Progenitor cell of endocrine pancreas (in vitro differentiated cells): ENCODE measurements at regions not wholly inside any gene's neighbourhood (a gene's known extent, or its start where the extent isn't known, plus 50 kb on each side); places are given as distances from the start of the nearest gene placed in this dataset.

Experiments used
- DNase-seq: peaks from one replicate; pipeline ENCODE4 v3.0.0; 2021; ENCODE audit warnings: low spot score; ENCODE audit not compliant: unreplicated experiment
- H3K27ac Mint-ChIP-seq: 2 replicates; pipeline ENCODE4 v1.8.0; 2021; ENCODE audit warnings: mild to moderate bottlenecking, moderate library complexity, mixed read lengths
- H3K27me3 Mint-ChIP-seq: 2 replicates; pipeline ENCODE4 v1.8.0; 2021; ENCODE audit warnings: mixed read lengths
- H3K36me3 Mint-ChIP-seq: 2 replicates; pipeline ENCODE4 v1.8.0; 2022; ENCODE audit warnings: mixed read lengths; ENCODE audit not compliant: insufficient read depth
- H3K4me1 Mint-ChIP-seq: 2 replicates; pipeline ENCODE4 v1.8.0; 2021; ENCODE audit warnings: low read depth, mixed read lengths
- H3K4me3 Mint-ChIP-seq: 2 replicates; pipeline ENCODE4 v1.8.0; 2021; ENCODE audit warnings: low read depth, mild to moderate bottlenecking, moderate library complexity, mixed read lengths
- H3K9me3 Mint-ChIP-seq: 2 replicates; pipeline ENCODE4 v1.8.0; 2021; ENCODE audit warnings: low read depth, mixed read lengths
- CTCF ChIP-seq: fragments of 200-600 bp; sonication (generic); IDR thresholded peaks from one replicate; pipeline ENCODE4 v1.5.0; 2021; ENCODE audit warnings: antibody characterized with exemption, mild to moderate bottlenecking; ENCODE audit not compliant: unreplicated experiment

- Mint-ChIP-seq H3K27ac (no peak overlapping the region), H3K36me3 (no peaks in the 10 kb centered on the region), H3K4me1 (peaks cover 23% of the 10 kb centered on the region), H3K9me3 (no peaks in the 10 kb centered on the region), H3K4me3 (no peak overlapping the region), H3K27me3 (peaks cover 47% of the 10 kb centered on the region)
- no peak for TF ChIP-seq CTCF
- no peak for DNase-seq
Observed at GRCh38 chr5:174622067-174622466, 102.3 kb upstream of the MSX2 start.

DNA sequence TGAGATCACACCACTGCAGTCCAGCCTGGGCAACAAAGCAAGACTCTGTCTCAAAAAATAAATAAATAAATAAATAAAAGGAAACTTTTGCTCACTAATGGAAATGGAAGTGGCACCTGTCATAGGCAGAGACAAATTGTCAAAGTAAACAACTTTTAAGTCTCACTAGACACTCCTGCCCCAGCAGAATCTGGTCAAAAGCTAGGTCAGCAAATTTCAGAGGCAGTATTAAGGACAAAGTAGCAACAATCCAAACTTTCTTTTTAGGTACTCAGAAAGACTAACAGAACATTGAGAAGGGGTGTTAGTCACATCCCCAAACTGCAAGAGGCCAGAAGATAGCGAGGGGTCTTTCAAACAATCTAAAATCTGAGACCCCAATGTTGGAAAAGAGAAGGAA lies 101.4 kb upstream of the MSX2 start:
- no peak for TF ChIP-seq CTCF
- DNase-seq: no peak
- Mint-ChIP-seq H3K27ac (no peak overlapping the region), H3K4me3 (no peak overlapping the region), H3K36me3 (no peaks in the 10 kb centered on the region), H3K27me3 (peaks cover 53% of the 10 kb centered on the region), H3K9me3 (no peaks in the 10 kb centered on the region), H3K4me1 (peaks cover 23% of the 10 kb centered on the region)

DNA sequence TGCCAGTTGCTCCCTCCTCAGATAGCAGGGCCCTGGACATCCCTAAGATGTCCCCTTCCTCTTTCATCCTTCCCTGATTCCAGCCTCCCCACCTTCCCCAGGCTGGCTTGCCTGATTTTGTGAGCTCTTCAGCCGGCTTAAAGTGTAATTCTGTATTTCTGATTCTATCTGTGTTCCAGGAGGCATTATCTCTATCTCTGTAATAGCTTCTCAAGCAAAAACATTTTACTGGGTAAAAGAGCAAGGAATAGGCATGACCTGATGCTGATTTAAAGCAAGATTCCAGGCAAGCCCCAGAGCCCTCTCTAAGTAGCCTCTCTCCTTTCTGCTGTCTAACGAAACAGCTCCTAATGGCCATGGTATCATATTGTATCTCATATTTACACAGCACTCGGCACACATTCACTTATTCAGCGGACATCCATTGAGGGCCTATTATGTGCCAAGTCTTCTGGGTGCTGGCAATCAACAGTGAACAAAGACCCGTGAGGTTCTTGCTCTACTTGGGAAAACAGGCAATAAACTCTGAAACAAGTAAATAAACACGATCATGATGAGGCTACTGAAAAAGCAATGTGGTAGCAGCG lies 100.9 kb upstream of the MSX2 start:
- Mint-ChIP-seq H3K4me3 (no peak overlapping the region), H3K4me1 (peaks cover 20% of the 10 kb centered on the region), H3K36me3 (no peaks in the 10 kb centered on the region), H3K27ac (peak overlapping the region; percentile 13), H3K27me3 (peaks cover 53% of the 10 kb centered on the region), H3K9me3 (no peaks in the 10 kb centered on the region)
- no peak for TF ChIP-seq CTCF
- DNase-seq: no peak

DNA sequence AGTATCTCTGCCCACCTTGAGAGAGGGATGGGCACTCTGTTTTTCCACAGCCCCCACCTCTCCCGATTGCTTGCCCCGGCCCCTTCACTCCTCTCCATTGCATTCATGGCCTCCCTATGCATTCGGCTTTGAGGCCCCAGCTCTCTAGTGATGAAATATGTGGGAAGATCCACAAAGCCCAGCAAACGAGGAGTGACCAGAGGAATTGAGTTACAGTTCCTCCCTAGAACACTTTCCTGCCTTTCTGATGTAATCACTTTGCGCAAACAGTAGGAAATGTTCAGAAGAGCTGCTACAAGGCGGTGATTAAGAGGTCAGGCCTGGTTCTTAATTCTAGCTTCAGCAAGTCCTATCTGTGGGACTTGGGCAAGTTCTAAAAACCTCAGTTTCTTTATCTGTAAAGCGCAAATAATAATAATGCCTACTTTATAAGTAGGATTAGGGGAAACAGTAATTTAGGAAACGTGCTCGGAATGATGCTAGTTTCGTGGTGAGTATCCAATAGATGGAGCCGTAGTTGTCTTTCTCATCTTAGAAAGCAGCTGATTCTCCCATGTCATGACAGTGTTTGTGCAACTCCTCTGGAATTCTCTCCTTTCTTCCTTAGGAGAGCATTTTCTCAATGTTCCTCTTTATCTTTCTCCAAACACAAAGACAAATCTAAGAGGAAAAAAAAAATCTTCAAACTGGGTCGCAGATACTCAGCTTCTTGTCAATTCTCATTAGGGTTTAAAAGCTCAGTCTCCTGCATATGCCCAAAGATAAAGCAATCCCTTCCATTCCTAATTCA lies 99.5 kb upstream of the MSX2 start:
- H3K36me3 Mint-ChIP-seq: no peaks in the 10 kb centered on the region
- H3K27me3 Mint-ChIP-seq: peaks cover 45% of the 10 kb centered on the region
- no peak overlapping the region for H3K27ac Mint-ChIP-seq
- no peak for TF ChIP-seq CTCF
- no peaks in the 10 kb centered on the region for H3K9me3 Mint-ChIP-seq
- H3K4me3 Mint-ChIP-seq: no peak overlapping the region
- no peak for DNase-seq
- H3K4me1 Mint-ChIP-seq: peaks cover 10% of the 10 kb centered on the region

DNA sequence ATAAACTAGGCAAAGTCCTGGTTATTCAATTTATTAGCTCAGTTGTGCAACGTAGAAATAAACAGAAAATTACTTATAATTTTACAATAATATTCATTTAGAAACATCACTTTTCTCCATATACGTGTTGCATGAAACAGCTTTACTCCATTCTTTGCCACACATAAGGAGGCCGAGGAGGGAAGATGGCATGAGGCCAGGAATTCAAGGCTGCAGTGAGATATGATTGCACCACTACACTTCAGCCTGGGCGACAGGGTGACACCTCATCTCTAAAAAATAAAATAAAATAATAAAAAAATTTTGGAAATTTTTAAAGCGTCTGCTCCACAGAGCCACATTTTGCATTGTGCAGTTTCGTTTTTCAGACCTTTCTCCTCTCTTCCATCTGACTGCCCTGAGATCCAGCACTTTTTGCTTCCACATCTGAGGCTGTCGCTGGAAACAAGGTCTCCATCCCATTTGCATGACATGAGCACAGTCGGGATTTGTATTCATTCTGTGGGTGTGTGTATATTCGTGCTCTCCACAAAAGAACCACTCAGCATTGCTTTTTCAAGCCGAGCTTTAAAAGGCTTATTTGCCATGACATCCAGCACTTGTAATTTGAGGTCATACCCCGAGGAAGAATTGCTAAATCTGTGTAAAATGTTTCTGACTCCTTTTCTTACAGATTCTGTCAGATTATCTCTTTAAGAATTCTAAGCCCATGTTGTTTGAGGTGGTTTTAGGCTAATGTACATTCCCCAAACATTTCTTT lies 98.6 kb upstream of the MSX2 start:
- TF ChIP-seq CTCF: no peak
- H3K4me1 Mint-ChIP-seq: peaks cover 8% of the 10 kb centered on the region
- no peak overlapping the region for H3K4me3 Mint-ChIP-seq
- no peak for DNase-seq
- H3K9me3 Mint-ChIP-seq: no peaks in the 10 kb centered on the region
- no peaks in the 10 kb centered on the region for H3K36me3 Mint-ChIP-seq
- H3K27me3 Mint-ChIP-seq: peaks cover 37% of the 10 kb centered on the region
- H3K27ac Mint-ChIP-seq: no peak overlapping the region
